ENCODE measurements at regions not wholly inside any gene's neighbourhood (a gene's known extent, or its start where the extent isn't known, plus 50 kb on each side); places are given as distances from the start of the nearest gene placed in this dataset.

DNA sequence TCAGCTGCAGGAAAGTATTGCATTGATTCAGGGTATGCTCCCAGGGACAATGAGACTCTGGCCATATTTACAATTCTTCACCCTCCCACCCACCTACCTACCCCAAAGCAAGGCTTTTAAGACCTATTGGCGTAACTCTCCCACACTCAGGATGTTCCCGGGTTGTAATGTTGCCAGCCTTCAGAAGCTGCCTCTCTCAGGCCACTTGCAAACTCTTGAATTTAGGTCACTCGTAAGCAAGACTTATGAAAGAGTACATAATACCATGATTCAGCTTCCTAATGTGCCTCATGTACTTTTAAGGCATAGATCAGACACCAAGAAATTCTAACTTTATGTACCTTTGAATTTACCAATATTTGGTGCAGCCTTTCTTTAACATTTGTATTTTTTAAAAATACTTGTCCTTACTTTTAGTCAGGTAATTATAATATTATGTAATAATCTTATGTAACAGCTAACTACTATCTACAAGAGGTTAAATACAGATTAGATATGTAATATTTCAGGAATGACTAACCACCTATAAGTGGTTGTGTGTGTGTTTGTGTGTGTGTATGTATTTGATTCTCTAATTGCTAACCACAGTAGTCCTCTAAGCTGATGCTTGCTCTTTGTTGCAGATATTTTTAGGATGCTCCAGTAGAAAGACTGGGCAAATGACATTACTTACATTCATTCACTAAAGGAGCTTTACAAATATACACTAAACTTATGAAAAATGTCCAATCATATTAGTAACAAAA, 630.5 kb upstream of the MEF2C start:
- no peak for DNase-seq (ENCODE audit: extremely low read depth in 1 of 2, low read depth in 1 of 2)

DNA sequence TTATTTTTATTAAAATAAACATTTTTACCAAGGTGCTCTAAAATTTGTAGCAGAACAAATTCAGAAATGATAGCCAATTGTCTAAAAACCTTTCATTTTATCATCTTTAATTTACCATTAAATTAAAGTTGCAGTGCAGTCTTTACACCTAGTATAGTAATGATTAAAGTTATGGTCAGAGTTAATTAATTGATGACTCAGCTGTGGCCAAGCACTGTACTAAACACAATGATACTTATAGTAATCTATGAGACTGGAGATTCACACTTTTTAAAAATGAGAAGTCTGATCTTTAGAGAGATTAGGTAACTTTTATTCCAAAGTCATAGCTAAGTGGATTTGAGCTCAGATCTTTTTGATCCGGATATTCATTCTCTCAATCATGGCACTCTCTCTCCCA, 621.1 kb upstream of the MEF2C start:
- no peak for DNase-seq (ENCODE audit: extremely low read depth in 1 of 2, low read depth in 1 of 2)

DNA sequence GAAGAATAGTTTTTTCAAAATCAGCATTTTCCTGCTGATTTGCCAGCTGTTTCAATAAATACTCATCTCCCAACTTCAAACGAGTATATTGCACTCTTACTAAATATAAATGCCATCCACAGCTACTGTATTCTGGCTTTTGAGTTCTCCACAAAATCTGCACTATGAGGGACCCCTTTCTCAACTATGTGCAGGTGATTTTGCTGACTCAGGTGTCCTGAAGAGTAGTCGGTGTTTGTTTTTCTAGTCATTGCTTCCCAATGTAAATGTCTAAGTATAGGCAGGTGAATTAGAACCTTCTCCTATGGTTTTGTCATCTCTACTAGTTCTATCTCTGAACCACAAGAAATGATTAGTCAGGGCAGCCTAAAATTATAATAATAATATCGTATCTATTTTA, 616.8 kb upstream of the MEF2C start:
- no peak for DNase-seq (ENCODE audit: extremely low read depth in 1 of 2, low read depth in 1 of 2)

DNA sequence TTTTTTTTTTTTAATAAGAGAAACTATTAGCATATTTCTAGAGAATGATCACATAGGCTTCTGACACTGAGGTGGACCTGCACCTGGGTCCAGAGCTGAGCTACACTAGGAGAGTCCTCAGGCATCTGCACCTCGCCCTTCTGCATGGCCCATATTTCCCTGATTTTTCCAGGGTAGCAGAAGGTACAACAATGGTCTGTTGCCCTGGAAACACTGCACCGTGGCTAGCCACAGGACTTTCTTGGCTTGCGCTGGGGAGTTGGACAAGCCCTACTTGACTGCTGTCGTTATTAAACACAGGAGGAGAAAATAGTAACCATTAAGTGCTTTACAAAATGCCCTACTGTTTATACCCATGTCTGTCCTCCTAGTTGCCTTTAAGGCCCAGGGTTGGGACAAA, 615.7 kb upstream of the MEF2C start:
- DNase-seq (ENCODE audit: extremely low read depth in 1 of 2, low read depth in 1 of 2), result no peak

DNA sequence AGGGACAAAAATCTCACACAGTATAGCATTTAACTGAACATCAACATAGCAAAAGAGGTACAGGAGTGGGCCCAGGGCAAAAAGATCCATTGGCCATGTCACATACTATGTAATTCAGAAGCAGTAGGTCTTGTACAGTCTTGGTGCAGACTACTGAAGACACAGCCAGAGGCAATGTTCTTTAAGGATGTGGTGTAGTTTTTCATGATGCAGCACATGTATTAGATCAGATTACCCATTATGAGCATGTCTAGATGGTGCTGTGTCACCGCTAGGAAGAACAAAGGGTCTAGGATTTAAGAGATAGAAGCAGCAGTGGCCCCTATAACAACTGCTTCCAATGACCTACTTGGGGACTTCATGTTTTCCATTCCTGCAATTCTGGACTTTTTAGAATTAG, 610.4 kb upstream of the MEF2C start:
- DNase-seq (ENCODE audit: extremely low read depth in 1 of 2, low read depth in 1 of 2), result no peak

DNA sequence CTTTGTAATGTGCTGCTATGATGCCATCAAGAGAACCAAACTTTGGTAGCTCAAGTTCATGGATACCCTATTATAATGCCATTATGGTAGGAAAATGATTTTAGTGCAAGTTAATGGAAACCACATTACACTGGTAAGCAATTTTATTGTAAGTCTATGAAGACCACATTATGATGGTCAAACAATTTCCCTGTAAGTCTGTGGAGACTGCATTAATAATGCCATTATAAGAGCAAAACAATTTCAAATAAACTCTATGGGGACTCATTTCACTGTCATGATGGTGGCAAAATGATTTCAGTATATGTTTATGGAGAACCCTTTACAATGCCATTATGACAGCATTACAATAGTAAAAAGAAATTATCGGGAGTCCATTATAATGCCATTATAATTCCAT, 602.0 kb upstream of the MEF2C start:
- no peak for DNase-seq (ENCODE audit: extremely low read depth in 1 of 2, low read depth in 1 of 2)

DNA sequence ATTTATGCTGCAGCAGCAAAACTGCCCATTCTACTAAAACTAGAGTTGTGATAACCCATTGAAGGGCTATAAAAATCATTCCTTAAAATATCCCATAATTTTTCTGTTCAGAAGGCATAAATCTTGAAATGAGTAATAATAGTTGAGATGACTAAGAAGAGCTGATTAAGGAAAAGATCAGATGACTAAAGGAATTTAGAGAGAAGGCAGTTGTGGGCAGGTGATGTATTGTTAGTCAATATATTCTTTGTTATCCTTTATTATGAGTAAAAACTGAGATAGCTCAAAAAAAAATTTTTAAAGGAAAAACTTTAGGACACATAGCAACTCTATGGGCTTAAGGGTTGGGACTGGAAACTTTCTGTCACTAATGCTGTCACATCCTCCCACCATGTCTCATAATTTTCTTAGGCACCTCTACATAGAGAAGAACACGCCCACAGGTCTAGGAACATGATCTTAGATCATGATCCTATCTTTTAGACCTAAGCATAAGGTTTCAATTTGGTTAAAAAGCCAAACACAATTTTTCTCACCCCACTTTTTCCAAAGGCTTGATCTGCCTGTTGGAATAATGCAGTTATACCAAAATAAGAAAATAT, 597.5 kb upstream of the MEF2C start:
- no peak for DNase-seq (ENCODE audit: extremely low read depth in 1 of 2, low read depth in 1 of 2)

DNA sequence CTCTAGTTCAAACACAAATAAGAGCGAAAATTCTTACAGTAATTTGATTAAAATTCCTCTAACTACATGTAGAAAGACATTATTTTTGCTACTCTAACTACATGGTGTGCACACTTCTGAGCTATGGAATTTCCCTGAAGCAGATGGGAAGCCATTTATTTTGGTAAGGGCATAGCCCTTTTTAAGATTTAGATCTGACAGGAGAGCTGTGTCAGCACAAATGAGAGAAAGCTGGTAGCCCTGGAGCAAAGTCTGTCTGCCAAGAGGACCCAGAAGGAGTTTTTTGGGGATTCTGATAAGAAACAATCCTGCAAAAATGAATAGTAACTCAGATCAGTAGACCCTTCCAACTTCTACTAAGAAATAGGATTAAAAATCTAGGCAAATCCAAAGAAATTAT, 595.9 kb upstream of the MEF2C start:
- DNase-seq (ENCODE audit: extremely low read depth in 1 of 2, low read depth in 1 of 2), result no peak

DNA sequence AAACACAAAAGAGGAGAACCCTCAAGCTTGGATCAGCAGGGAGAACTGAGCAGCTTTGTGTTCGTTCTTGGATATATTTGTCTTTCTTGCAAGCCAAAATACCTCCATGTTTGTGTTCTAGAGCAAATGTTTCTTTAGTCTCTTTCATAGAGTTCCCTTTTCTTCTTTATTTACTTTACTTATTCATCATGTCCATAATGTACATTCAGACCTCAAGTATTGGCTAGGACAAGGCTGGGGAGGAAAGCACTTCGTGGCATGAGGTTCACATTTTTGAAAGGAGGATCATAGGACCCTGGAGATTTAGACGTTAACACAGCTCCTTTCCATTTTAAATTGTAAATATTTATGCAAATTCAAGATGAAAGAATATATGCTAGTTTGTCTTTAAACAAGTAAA, 590.2 kb upstream of the MEF2C start:
- no peak for DNase-seq (ENCODE audit: extremely low read depth in 1 of 2, low read depth in 1 of 2)

DNA sequence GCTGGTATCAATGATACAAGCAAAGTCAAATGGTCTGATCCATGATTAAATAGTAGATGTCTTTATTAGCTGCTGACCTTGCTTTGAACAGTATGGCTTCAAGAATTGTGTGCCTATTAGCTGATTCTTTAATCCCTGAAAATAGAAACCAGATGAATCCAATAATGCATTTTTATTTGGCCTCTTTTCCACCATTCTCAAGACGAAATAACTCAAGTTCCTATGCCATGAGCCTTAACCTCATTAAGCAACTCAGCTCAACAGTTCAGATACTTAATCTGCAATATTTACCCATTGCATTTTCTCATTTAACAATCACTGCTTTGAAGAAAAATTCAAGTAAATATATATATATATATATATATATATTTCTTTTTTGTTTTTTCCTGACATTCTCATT, 588.6 kb upstream of the MEF2C start:
- DNase-seq (ENCODE audit: extremely low read depth in 1 of 2, low read depth in 1 of 2), result no peak

DNA sequence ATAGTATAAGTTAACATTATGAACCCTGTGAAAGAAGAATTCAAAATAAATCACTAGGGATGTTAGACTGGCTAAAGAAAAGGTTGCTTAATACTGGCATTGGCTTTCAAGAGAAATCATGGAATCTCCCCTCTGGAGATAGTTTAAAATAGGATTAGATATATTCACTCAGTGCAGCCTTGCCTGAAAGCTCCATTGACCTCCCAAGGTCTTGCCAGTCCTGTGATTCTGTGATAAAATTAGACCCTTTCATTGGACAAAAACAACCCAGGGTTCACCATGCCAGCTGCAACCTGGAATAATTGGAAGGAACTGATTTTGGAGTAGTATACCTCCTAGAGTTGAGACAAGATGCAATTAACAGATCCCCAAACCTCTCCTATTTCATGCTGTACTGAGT, 588.1 kb upstream of the MEF2C start:
- DNase-seq (ENCODE audit: extremely low read depth in 1 of 2, low read depth in 1 of 2), result no peak

DNA sequence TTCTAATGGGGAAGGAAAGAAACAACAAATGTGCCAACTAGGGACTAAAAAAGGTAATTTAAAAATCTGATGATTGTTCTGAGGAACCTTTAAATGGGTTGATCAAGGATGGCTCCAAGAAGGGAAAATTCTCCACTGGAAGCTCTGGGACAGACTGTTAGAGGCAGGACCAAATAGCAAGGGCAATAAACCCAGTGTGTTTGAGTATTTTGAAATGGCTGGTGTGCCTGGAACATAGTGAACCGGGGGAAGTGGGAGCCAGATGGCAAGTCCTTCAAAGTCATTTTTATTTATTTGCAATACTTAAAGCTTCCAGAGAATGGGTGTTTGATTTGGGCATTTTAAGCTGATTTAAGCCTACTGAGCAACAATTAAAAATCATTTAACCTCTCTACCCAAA, 587.7 kb upstream of the MEF2C start:
- no peak for DNase-seq (ENCODE audit: extremely low read depth in 1 of 2, low read depth in 1 of 2)

DNA sequence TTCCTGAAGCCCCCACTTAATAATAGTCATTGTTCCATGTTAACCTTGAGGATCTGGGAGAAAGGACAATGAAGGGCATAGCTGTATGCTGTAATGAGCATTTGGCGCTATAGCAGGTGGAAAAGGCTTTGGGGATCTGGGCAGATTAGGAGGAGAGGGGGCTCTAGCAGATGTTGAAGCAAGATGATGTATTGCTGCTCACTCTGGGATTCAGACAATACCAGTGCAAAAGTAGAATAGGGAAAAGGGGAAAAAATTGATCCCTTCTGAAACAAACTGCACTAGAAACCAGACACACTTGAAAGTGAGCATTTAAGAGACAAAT, 575.3 kb upstream of the MEF2C start:
- no peak for DNase-seq (ENCODE audit: extremely low read depth in 1 of 2, low read depth in 1 of 2)

DNA sequence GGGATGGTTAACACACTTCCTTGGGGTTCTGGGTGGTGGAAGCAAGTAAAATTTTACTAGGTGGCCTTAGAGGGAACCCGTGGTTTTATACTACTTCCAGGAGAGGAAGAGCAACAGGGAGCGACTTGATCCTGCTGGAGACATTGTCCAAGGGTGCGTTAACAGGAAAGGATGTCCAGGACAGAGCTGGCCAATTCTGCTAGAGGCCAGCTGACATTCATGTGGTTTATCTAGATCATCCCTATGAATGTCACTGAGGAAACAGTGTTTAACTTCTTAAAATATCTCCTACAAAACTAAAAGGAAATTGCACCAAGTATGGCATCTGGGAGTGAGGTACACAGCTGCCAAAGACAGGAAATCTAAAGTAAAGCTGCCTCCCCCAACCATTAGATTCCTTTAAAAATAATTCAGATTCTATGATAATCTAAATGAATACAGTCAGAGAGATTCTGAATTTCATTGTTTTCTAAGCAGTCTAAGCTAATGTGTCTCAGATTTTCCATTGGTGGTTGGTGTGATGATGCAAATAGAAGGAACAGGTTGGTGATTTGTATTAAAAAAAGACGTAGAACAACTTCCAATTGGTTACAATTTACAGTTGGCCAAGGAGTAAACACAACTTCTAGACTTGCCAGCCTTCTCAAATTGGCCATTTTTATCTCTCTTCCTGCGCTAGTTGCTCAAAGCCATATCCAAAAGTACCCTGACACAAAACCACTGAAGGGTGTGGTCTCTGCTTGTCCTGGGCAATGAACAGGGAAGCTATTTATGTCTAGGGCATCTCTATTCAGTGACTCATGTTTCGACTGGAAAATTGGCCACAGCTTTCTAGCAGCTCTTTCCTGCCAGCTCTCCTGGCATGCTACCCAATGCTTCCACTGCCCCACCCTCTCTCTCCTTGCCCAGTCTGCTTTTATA, 574.7 kb upstream of the MEF2C start:
- no peak for DNase-seq (ENCODE audit: extremely low read depth in 1 of 2, low read depth in 1 of 2)

DNA sequence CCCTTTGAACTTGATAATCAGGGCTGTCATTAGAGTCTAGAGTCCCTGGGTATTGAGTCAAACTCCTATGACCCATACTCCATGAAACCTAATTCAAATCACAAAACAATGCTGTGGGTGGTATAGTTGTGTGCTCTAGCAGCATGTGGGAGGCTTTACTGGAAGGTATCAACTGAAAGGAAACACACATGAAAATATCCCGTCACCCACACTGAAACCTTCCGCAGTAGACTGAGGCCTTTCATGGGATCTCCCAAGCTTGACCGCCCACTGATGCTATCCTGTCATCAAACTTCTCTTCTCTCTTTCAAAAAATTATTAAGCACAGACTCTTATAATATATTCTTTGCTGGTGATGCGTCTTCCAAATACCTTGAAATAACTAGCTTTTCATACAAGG, 569.1 kb upstream of the MEF2C start:
- no peak for DNase-seq (ENCODE audit: extremely low read depth in 1 of 2, low read depth in 1 of 2)

DNA sequence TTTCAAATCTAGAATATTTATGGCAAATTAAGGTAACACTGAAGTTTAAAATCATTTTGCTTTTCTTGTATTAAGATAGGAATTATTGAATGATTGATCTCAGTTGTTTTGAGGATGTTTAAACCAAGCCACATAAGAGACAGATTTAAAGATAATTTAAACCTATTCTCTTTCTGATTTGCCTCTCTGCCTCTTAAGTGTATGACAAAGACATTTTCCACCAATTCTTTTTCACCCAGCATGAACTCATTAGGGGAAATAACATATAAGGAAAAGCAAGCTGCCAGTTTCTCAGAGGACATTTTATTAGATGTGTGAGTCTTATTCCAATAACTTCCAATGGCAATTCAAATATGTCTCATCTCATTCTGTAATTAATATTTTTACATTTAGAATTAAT, 568.3 kb upstream of the MEF2C start:
- no peak for DNase-seq (ENCODE audit: extremely low read depth in 1 of 2, low read depth in 1 of 2)

DNA sequence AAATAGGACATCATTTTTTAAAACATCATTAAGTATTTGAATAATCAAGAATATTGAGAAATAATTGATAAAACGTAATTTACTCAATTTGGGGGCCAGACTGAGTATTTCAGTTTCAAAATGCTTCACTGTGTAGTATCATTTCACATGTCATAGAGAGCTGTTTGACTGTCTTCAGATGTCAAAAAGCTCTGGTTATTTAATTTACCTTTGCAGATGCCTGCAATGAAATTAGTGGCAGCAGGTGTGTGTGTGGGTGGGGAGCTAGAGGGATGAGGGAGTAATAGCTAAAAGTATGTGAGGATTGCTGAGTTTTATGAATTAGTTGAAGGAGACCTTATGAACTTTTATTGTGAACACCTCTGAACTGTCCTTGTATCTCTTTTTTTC, 567.2 kb upstream of the MEF2C start:
- DNase-seq (ENCODE audit: extremely low read depth in 1 of 2, low read depth in 1 of 2), result no peak

DNA sequence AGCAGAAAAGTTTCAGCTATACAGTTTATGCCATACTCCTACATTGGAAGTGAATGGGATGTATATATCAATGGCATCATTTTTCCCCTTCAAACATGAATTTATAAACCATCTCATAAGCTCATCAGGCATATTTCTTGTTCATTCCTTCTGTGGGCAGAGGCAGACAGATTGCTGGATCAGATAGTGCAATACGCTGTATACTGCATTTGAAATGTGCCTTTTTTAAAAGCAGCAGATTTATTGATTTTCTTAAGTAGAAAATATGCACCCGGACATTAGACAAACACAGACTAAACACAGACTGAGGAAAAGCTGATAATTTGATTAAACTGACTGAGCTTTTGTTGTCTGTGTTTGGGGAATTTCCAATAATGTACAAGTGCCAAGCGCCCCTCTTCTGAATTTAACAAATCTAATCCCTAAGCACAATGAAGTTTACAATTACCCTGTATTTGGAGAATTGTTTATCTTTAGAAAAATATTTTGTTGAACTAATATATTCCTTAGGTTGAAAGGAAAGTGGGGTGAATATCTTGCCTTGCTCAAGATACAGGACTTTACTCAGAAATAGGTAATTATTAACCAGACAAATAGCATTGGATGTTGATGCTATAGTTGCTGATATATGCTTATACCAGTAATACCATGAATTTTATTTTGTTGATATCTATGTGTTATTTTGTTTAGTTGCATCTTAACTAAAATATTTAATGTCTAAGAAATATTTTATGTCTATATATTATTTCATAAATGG, 566.6 kb upstream of the MEF2C start:
- DNase-seq (ENCODE audit: extremely low read depth in 1 of 2, low read depth in 1 of 2), result no peak

DNA sequence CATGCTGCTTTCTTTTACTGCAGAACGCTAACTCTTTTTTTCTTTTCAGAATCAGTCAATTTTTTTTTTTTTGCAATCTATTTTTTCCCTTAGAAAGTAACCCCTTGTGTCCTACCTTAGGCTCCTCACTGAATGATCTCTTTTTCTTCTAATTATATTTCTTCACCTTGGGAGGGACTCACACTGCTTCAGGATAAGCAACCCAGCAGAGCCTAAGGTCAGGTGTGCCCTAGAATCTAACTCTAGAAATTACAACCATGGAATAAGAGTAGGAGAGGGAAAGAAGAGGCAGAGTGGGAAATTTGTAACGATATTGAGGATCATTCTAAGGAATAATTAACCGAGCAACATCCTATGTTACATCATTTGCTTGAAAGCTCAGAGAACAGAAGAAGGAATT, 564.0 kb upstream of the MEF2C start:
- DNase-seq (ENCODE audit: extremely low read depth in 1 of 2, low read depth in 1 of 2), result no peak

DNA sequence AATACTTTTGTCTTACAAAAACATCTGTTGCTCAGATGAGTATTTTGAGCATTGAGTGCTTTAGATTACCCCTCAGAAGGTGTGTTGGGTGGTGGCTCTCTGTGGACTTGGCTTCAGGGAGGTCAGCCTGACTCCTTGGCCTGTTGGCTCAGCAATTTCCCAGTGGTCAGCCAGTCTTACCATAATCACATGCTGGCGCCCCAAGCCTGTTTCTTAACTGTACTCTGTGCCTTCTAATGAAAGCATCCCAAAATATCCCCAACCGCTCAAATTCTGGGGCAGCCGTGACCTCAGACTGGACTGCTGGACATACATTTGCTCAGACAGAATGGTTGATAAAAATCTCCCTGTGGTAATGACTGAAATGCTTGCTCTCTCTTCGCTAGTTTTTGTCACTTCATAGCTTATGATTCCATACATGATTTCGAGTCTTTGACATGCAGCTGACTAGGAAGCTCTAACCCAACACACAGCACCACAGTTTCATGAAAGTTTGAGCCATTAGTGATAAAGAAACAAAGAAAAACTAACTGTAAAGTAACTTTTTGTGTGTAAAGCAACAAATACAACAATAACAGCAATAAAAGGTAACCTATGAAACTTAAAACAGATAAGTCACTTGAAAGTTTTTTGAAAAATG, 562.2 kb upstream of the MEF2C start:
- no peak for DNase-seq (ENCODE audit: extremely low read depth in 1 of 2, low read depth in 1 of 2)

DNA sequence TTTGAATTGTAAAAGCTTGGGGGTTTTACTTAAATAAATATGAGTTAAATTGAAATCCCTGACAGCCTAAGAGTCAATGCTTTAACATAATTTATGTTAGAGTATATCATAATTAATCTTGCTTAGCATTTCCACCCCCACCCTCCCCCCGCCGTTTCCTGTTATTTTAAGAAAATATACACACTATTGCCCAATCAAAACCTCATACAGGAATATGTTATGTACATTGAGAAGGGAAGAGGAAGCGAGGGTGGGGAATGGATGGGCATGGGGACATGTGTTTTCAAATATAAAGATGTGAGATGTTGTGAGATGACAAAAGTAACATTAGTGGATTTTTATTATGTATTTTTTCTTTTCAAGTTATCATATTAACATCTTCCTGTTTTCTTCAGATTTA, 561.1 kb upstream of the MEF2C start:
- no peak for DNase-seq (ENCODE audit: extremely low read depth in 1 of 2, low read depth in 1 of 2)

Measured in activated CD8-positive, alpha-beta memory T cell treated with anti-CD3 and anti-CD28 coated beads for 1 hour (primary cell).